ENCODE measurements at regions not wholly inside any gene's neighbourhood (a gene's known extent, or its start where the extent isn't known, plus 50 kb on each side); places are given as distances from the start of the nearest gene placed in this dataset.

DNA sequence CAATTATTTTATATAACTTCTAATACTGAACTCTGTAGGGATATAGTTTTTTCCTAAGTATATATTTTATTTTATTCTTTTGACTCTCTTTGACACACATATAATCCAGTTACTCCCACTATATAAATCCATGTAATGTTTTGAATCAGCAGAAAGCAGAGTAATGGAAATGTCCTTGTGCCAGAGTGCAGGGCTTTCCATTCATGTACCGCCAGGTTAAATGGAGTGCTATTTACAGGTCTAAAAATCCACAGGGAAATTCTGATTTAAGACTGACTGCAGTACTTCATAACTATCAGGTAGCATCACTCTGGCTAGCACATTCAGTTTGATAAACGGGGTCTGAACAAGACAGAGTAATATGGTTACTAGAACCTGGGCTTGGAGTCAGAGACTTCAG lies 626.8 kb downstream of the COL12A1 start:
- H3K4me1 Mint-ChIP-seq, result no peaks in the 10 kb centered on the region
- no peaks in the 10 kb centered on the region for H3K36me3 Mint-ChIP-seq (ENCODE audit: low read depth)
- no peak for DNase-seq (ENCODE audit: low spot score)
- H3K4me3 ChIP-seq, result no peak overlapping the region
- H3K9me3 Mint-ChIP-seq, result no peaks in the 10 kb centered on the region
- H3K36me3 ChIP-seq (ENCODE audit: insufficient read depth), result no peaks in the 10 kb centered on the region
- no peaks in the 10 kb centered on the region for H3K79me2 ChIP-seq (replicated peaks; ENCODE audit: insufficient read depth)
- no peak for ATAC-seq
- H3K27ac Mint-ChIP-seq, result no peak overlapping the region
- H3K27ac ChIP-seq (ENCODE audit: low read depth), result no peak overlapping the region
- H3K4me1 ChIP-seq (ENCODE audit: insufficient read depth), result no peaks in the 10 kb centered on the region
- no peaks in the 10 kb centered on the region for H3F3A ChIP-seq (replicated peaks; ENCODE audit: low read depth)
- peak overlapping the region; percentile 11; the same call in 1 of the 2 replicates for H2AFZ ChIP-seq
- no peaks in the 10 kb centered on the region for H3K27me3 ChIP-seq (ENCODE audit: insufficient read depth)
- H3K4me3 Mint-ChIP-seq, result no peak overlapping the region
- TF ChIP-seq, protein P1, sequence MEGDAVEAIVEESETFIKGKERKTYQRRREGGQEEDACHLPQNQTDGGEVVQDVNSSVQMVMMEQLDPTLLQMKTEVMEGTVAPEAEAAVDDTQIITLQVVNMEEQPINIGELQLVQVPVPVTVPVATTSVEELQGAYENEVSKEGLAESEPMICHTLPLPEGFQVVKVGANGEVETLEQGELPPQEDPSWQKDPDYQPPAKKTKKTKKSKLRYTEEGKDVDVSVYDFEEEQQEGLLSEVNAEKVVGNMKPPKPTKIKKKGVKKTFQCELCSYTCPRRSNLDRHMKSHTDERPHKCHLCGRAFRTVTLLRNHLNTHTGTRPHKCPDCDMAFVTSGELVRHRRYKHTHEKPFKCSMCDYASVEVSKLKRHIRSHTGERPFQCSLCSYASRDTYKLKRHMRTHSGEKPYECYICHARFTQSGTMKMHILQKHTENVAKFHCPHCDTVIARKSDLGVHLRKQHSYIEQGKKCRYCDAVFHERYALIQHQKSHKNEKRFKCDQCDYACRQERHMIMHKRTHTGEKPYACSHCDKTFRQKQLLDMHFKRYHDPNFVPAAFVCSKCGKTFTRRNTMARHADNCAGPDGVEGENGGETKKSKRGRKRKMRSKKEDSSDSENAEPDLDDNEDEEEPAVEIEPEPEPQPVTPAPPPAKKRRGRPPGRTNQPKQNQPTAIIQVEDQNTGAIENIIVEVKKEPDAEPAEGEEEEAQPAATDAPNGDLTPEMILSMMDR (conservative IDR thresholded peaks at IDR 0.05; ENCODE audit: low read depth in 2 of 2), result no peak
- TF ChIP-seq EZH2 (IDR thresholded peaks at IDR 0.05; ENCODE audit: low read depth, unreplicated experiment) (no peak), CREB1 (CRISPR knock-in tag; IDR thresholded peaks at IDR 0.05; ENCODE audit: low read depth) (no peak), ZNF114 (CRISPR knock-in tag; IDR thresholded peaks at IDR 0.05) (no peak), STAT1 (IDR thresholded peaks at IDR 0.05; ENCODE audit: unreplicated experiment) (no peak), POLR2AphosphoS5 (IDR thresholded peaks at IDR 0.05; ENCODE audit: low read depth) (no peak), ZNF331 (CRISPR knock-in tag; IDR thresholded peaks at IDR 0.05; ENCODE audit: low read depth) (no peak), JUNB (IDR thresholded peaks at IDR 0.05; ENCODE audit: unreplicated experiment) (no peak), EZH2phosphoT487 (IDR thresholded peaks at IDR 0.05; ENCODE audit: unreplicated experiment) (no peak), NANOG (IDR thresholded peaks at IDR 0.05; ENCODE audit: borderline replicate concordance) (no peak)
- TF ChIP-seq, protein P2, sequence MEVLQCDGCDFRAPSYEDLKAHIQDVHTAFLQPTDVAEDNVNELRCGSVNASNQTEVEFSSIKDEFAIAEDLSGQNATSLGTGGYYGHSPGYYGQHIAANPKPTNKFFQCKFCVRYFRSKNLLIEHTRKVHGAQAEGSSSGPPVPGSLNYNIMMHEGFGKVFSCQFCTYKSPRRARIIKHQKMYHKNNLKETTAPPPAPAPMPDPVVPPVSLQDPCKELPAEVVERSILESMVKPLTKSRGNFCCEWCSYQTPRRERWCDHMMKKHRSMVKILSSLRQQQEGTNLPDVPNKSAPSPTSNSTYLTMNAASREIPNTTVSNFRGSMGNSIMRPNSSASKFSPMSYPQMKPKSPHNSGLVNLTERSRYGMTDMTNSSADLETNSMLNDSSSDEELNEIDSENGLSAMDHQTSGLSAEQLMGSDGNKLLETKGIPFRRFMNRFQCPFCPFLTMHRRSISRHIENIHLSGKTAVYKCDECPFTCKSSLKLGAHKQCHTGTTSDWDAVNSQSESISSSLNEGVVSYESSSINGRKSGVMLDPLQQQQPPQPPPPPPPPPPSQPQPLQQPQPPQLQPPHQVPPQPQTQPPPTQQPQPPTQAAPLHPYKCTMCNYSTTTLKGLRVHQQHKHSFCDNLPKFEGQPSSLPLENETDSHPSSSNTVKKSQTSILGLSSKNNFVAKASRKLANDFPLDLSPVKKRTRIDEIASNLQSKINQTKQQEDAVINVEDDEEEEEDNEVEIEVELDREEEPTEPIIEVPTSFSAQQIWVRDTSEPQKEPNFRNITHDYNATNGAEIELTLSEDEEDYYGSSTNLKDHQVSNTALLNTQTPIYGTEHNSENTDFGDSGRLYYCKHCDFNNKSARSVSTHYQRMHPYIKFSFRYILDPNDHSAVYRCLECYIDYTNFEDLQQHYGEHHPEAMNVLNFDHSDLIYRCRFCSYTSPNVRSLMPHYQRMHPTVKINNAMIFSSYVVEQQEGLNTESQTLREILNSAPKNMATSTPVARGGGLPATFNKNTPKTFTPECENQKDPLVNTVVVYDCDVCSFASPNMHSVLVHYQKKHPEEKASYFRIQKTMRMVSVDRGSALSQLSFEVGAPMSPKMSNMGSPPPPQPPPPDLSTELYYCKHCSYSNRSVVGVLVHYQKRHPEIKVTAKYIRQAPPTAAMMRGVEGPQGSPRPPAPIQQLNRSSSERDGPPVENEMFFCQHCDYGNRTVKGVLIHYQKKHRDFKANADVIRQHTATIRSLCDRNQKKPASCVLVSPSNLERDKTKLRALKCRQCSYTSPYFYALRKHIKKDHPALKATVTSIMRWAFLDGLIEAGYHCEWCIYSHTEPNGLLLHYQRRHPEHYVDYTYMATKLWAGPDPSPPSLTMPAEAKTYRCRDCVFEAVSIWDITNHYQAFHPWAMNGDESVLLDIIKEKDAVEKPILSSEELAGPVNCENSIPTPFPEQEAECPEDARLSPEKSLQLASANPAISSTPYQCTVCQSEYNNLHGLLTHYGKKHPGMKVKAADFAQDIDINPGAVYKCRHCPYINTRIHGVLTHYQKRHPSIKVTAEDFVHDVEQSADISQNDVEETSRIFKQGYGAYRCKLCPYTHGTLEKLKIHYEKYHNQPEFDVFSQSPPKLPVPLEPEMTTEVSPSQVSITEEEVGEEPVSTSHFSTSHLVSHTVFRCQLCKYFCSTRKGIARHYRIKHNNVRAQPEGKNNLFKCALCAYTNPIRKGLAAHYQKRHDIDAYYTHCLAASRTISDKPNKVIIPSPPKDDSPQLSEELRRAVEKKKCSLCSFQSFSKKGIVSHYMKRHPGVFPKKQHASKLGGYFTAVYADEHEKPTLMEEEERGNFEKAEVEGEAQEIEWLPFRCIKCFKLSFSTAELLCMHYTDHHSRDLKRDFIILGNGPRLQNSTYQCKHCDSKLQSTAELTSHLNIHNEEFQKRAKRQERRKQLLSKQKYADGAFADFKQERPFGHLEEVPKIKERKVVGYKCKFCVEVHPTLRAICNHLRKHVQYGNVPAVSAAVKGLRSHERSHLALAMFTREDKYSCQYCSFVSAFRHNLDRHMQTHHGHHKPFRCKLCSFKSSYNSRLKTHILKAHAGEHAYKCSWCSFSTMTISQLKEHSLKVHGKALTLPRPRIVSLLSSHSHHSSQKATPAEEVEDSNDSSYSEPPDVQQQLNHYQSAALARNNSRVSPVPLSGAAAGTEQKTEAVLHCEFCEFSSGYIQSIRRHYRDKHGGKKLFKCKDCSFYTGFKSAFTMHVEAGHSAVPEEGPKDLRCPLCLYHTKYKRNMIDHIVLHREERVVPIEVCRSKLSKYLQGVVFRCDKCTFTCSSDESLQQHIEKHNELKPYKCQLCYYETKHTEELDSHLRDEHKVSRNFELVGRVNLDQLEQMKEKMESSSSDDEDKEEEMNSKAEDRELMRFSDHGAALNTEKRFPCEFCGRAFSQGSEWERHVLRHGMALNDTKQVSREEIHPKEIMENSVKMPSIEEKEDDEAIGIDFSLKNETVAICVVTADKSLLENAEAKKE (CRISPR knock-in tag; IDR thresholded peaks at IDR 0.05), result no peak
- TF ChIP-seq, protein P3, sequence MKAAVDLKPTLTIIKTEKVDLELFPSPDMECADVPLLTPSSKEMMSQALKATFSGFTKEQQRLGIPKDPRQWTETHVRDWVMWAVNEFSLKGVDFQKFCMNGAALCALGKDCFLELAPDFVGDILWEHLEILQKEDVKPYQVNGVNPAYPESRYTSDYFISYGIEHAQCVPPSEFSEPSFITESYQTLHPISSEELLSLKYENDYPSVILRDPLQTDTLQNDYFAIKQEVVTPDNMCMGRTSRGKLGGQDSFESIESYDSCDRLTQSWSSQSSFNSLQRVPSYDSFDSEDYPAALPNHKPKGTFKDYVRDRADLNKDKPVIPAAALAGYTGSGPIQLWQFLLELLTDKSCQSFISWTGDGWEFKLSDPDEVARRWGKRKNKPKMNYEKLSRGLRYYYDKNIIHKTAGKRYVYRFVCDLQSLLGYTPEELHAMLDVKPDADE (IDR thresholded peaks at IDR 0.05), result no peak
- TF ChIP-seq, protein P4, sequence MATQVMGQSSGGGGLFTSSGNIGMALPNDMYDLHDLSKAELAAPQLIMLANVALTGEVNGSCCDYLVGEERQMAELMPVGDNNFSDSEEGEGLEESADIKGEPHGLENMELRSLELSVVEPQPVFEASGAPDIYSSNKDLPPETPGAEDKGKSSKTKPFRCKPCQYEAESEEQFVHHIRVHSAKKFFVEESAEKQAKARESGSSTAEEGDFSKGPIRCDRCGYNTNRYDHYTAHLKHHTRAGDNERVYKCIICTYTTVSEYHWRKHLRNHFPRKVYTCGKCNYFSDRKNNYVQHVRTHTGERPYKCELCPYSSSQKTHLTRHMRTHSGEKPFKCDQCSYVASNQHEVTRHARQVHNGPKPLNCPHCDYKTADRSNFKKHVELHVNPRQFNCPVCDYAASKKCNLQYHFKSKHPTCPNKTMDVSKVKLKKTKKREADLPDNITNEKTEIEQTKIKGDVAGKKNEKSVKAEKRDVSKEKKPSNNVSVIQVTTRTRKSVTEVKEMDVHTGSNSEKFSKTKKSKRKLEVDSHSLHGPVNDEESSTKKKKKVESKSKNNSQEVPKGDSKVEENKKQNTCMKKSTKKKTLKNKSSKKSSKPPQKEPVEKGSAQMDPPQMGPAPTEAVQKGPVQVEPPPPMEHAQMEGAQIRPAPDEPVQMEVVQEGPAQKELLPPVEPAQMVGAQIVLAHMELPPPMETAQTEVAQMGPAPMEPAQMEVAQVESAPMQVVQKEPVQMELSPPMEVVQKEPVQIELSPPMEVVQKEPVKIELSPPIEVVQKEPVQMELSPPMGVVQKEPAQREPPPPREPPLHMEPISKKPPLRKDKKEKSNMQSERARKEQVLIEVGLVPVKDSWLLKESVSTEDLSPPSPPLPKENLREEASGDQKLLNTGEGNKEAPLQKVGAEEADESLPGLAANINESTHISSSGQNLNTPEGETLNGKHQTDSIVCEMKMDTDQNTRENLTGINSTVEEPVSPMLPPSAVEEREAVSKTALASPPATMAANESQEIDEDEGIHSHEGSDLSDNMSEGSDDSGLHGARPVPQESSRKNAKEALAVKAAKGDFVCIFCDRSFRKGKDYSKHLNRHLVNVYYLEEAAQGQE (IDR thresholded peaks at IDR 0.05; ENCODE audit: unreplicated experiment), result no peak
- H3K27me3 Mint-ChIP-seq (ENCODE audit: insufficient read depth, low read depth, poor library complexity), result no peaks in the 10 kb centered on the region
- H4K20me1 ChIP-seq (replicated peaks; ENCODE audit: insufficient read depth), result no peaks in the 10 kb centered on the region
- no peak overlapping the region for H3K4me2 ChIP-seq
- peaks cover 7% of the 10 kb centered on the region; the same call in 1 of the 2 replicates for H3K9me2 ChIP-seq (ENCODE audit: insufficient read depth)

All from GM23338 (cell line).